Stimulated activated CD4-positive, alpha-beta T cell treated with anti-CD3 and anti-CD28 coated beads, Interleukin-1b, Interleukin-23, amount 100 ng/mL, for 24 hours (primary cell): ENCODE measurements at regions not wholly inside any gene's neighbourhood (a gene's known extent, or its start where the extent isn't known, plus 50 kb on each side); places are given as distances from the start of the nearest gene placed in this dataset.

ENCODE experiments used
- DNase-seq, 4 experiments: peaks; one replicate each; pipeline ENCODE4 v3.0.0-alpha.2; 2020; ENCODE audit warnings: low read depth in 4 of 4, low spot score in 1 of 4

- DNase-seq = no peak
Measured at GRCh38 chr1:192943108-192943507, 116.1 kb downstream of the UCHL5 start.

- DNase-seq = no peak
Measured at GRCh38 chr1:192943522-192943921, 115.6 kb downstream of the UCHL5 start.

- no peak for DNase-seq
Measured at GRCh38 chr1:192945390-192946130, 113.6 kb downstream of the UCHL5 start.

DNA sequence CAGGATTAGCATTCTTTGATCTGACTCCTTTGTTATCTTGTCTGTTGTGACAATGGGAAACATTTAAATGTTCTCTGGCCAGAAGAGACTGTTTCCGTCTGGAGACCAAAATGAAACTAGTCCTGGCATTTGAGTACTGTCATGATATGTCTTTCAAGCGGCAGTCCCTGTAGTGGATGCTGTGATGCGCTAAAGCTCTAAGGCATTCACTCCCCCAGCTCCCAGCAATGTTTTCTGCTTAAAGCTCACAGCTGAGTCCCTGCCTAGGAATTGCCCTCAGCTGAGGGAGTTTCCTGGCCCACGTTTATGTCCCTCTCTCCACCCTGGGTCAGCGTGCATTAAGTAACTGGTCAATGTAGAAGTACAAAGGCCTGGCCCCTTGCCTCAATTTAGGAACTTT lies 109.4 kb downstream of the UCHL5 start:
- DNase-seq = no peak

DNA sequence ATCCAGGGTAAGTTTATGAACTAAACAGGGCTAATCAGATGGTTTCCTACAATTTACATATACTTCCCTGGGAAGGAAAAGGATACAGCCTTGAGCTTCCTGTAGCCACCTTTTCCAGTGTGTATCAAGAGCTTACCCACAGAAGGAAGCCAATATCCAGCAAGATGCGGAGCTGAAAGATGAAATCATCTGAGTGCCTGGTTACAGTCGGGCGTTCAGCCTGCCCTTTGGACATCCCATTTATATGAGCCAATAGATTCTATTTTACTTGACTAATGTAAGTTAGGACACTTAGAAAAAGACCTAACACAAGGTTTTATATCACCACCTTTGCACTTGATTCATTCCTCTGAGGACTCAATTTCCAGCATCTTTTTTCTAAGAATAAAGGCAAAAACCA lies 108.2 kb downstream of the UCHL5 start:
- no peak for DNase-seq

DNA sequence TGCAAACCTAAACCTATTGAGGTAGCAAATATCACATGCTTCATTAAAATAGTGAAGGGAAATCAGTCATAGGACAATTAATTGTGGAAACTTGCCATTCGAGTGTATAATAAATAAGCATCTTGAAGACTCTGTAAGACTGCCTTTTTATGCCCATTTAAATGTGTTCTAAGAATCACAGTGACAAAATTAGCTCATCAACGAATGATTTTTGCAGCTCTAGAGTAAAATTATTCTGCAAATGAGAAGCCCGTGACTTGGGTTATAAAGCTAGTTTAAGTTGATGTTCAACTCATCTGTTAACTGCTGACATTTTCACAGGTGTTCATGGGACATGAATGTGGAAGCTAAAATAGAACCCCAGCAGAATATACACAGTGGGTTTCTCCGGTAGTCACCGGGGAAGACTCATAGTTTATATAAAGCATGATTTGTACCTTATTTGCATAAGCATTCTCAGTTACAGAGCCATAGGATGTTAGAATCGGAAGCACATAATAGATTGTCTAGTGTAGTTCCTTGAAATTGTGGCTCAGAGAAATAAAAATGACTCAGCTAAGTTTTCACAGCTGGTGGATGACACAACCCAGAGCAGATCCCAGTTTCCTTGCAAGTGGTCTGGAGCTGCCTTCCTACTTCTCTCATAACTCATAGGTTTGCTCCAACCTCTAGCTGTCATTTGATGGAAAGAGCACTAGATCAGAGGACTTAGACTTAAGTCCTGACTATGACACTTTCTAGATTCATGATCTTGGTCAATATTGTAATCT lies 107.3 kb downstream of the UCHL5 start:
- DNase-seq = no peak

GRCh38 chr1:192952646-192953045 lies 106.5 kb downstream of the UCHL5 start:
- DNase-seq = no peak

DNA sequence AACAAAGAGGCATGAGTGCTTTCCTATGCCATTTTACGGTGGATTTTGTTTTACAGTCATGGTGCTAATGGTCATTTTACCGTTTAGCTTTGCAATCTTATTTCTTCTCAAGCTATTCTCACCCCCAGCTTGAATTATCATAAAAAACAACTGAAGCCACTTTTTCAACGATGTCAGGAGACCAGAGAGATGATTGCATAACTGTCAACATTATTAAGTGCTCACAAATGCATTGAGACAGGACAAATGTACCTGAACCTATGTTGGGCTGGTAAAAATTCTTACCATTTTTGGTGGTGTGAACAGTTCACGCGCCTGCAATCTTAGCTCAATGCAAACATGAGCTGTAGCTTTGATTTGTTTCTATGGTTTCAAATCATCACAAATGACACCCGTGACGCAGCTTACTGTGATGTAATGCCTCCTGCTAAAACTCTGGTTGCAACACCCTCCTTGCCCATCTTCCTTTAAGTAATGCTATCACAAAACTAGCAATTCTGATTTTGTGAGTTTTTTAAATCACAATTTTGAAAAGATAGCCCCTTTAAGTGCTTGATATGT lies 104.4 kb downstream of the UCHL5 start:
- no peak for DNase-seq

- DNase-seq = no peak
Measured at GRCh38 chr1:192958350-192958749, 100.8 kb downstream of the UCHL5 start.

DNA sequence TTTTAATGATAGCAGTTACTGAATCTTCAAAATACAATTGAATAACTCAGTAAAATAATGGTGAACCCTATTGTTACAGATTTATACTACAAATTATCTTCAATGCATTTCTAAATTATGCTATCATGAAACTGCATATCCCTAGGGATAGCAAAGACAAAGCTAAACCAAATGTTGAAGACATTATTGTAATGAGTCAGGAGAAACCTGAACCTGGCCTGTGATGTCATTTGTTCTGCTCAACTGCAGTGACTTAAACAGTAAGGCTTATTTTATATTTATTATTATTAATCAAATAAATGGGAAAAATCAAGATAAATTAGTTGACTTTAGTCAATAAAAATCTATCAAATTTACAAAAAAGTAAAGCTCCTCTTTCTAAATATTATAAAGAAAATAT lies 100.3 kb downstream of the UCHL5 start:
- no peak for DNase-seq

DNA sequence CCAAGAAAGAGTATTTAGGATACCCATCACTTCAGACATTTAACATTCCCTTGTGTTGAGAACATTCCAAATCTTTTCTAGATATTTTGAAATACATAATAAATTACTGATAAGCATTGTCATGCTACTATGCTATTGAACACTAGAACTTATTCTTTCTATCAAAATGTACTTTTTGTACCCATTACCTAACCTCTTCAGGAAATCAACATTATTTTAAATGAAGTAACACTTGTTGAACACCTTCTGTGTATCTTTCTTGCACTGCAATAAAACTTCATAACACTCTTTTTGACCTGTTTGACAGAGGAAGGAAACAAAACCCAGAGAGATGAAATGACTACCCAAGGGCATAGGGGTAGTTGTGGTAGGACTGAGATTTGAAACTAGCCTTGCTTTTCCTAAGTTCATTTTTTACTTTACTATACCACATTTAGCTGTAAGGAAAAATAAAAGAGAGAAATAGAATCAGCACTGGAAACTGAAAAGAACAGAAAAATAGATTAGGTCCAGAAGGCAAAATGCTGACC lies 99.4 kb downstream of the UCHL5 start:
- no peak for DNase-seq
